Right kidney (tissue), 1 donor: ENCODE measurements at regions not wholly inside any gene's neighbourhood (a gene's known extent, or its start where the extent isn't known, plus 50 kb on each side); places are given as distances from the start of the nearest gene placed in this dataset.
"Not testable (repeated sequence)": the region's sequence is repeated elsewhere in the genome, so short reads cannot be mapped to it uniquely, and the experiment has no call there.

ENCODE experiments used
- DNase-seq: peaks from one replicate; pipeline ENCODE4 v3.0.0-alpha.2; 2016

- peak; percentile 37 for DNase-seq
Measured at GRCh38 chr2:174697255-174697654, 67.0 kb downstream of the CHRNA1 start.

DNA sequence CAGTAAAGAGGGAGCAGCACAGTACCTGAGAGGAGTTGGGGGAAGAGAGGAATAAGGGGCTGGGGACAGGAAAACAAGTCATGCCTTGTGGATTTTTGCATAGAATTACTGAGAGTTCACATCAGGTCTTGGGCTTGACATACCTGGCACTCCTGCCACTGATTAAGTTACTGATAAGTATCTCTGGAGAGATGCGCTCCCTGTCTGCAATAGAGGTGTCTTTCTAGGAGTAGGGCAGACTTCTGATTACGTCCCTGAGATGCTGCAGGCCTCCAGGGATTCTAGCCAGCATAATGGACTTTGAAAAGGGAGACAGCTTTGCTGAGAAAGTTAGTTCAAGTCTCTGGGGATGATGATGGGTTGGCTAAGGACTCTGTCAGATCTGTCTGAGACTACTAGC lies 69.4 kb downstream of the CHRNA1 start:
- no peak for DNase-seq

DNA sequence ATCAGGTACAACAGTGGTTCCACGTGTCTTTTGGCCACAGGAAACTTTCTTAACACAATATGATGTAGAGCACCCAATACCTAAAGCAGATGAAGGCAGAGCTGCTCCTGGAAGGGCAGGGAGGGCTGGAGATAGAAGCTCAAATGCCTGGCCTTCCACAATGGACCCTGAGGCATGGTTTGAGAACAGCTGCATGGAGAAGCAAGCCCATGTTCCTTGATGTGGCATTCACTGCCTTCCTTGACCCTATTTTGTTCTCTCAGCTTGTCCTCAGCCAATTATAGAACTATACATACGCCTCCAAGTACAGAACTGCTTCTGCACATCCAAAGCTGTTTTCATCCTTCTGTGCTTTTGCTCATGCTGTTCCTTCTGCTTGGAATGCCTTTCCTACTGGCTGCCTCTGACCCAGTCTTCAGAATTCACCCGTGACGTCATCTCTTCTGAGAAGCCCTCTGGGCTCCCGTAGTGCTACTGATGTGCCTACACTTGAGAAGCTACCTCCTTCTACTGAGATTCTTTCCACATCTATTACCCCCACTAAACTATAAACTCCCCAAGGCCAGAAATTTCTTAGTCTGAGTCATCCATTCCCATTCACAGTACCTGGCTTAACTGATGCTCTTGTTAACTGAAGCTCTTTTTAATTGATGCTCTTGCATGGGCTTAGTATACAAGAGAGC lies 69.9 kb downstream of the CHRNA1 start:
- DNase-seq = no peak

GRCh38 chr2:174693344-174693743 lies 70.9 kb downstream of the CHRNA1 start:
- DNase-seq = no peak

DNA sequence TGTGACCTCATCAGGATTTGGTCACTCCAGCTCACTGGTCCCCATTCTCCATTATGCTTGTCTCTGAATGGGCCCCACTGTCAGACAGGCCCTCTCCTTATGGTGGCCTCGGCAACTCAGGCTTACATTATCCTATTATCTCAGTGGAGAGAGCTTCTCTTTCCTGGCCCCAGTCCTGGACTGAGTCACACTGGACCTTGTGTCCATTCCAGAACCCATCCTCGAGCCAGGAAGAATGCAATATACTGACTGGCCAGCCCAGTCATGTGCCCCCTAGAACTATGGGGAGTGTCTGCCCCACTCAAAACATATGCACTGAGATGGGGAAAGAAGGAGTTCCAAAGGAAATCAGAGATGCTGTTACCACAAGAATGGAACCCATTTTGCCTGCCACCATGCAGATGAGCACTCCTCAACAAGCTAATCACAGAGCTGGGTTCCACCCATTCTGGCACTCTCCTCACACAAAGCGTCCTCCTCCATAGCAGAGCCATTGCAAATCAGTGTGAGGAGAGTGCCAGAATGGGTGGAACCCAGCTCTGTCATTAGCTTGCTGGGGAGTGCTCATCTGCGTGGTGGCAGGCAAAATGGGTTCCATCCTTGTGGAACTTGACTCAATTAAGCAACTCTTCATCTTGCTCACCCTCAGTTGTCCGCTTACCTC lies 71.9 kb downstream of the CHRNA1 start:
- DNase-seq = no peak

DNA sequence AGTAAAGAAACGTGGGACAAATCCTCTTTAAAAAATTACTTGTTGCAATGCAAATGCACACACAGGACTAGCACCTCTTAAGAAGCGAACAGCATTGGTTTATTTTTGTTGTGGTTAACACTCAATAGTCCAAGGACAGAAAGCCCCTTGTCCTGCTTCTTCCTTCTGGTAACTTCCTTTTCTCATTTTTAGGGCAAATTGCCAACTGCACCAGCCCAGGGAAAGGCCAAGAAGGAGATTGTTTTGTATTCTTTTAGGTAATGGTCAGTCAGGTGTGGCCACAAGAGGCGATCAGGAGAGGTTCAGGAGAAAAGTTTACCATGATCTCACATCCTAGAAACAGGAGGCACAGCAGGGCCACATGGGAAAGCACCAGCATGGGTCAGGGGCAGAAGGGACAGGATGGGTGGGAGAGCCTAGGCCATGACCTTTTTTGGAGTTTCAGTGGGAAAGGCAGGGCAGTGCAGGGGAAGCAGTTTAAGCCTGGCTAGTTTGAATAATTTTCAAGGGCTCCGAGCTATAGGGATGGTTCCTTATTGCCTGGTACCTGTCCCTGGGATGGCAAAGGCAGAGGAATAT lies 73.0 kb downstream of the CHRNA1 start:
- no peak for DNase-seq

- no peak for DNase-seq
Measured at GRCh38 chr2:174690026-174690425, 74.2 kb downstream of the CHRNA1 start.

- no peak for DNase-seq
Measured at GRCh38 chr2:174688079-174688478, 76.2 kb downstream of the CHRNA1 start.

DNA sequence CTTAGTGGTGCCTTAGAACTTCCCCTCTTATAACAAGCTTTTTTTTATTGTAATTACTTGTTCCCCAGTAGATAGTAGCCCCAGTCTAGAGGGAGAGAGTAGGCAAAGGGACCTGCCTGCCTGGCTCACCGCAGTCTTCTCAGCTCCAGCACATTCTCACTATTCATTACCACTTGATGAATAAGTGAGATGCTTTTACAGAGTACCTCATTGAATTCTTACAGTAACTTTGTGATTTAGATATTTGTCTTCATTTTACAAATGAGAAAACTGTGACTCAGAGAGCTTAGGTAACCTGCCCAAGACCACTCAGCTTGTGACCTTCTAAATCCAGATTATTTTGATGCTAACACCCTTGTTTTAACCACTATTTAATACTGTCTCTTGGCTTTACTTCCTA lies 77.8 kb downstream of the CHRNA1 start:
- no peak for DNase-seq

DNA sequence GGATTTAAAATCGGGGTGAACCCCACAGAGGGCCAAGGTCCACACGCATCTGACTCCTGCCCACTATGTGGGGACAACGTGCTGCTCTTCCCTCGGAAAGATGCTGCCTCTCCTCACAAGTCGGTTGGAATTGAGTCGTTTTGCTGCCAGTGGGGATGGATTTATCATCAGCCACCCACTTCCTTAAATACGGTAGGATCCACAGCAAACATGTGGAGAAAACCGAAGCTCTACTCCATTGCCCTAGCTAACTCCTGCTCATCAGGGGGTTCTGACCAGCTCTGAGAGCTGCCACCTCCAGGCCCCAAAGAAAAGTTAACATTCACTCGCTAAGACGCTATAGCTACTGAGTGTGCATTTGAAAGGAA lies 80.9 kb downstream of the CHRNA1 start:
- DNase-seq = no peak

GRCh38 chr2:174682578-174683391 lies 81.5 kb downstream of the CHRNA1 start:
- DNase-seq = peak; percentile 81

DNA sequence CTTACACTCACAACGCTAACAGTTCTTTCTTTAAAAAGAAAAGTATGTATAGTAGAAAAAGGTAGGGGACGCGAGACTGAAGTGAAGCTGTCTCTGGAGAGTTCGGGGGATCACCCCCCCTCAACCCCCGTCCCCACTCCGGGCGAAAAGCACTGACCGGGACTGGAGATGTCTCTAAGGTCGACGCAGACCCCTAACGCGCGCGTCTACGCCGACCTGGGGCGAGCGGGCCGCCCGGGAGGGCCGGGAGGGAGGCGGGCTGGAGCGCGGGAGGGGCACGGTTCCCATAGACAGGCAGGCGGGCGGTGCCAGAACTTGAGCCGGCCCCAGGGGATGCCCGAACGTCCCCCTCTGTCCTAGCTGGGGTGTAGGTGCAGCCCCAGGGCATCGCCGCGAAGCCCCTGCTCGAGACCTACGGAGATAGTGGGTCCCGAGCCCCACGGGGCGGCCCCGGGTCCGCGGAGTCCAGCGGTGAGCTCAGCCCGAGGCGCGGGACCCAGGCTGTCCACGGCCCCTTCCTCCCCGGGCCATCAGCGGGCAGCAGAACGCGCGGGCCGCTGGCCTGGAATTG lies 82.2 kb downstream of the CHRNA1 start:
- peak; percentile 83 for DNase-seq

DNA sequence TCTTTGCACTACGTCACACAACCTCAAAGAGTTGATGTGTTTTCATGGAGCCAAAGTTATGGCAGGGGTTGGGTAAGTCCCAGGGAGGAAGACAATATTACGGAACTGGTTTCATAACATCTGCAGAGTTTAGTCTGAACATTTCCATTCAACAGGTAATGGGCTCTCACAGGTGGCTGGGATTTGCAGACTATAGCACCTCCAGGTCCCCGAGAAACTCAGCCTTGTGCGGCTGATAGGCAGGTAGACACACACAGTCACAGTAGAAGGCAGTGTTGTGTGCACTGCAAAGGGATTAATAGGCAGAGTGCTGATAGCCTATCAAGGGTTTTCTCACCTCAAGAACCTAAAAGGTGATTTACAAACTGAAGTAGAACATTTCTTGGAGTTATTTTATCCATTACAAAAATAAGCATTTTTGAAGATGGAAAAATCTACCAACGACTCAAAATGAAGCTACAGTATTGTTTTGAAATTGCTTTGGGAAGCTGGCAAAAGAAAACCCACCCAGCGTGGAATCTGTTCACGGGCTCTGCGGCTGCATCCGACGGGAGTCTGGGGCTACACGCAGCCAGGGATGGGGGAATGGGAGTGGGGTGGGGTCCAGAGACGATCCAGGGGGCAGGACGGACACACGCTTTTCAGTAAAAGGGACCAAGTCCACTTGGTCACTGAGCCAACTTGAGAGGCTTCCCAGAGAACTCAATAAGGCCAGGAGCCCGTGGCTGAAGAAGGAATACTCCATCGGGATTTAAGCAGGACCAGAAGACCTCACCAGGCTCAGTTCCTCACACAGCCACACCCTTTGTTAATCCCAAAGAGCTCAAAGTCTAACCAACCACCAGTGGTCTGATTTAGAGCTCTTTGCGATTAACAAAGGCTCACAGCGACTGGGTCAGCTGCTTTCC lies 82.9 kb downstream of the CHRNA1 start:
- no peak for DNase-seq

- DNase-seq = no peak
Measured at GRCh38 chr2:174680221-174680620, 82.6 kb upstream of the WIPF1 start.

GRCh38 chr2:174678395-174678794 lies 80.8 kb upstream of the WIPF1 start:
- no peak for DNase-seq

GRCh38 chr2:174675615-174676014 lies 78.0 kb upstream of the WIPF1 start:
- no peak for DNase-seq

GRCh38 chr2:174673876-174674275 lies 76.3 kb upstream of the WIPF1 start:
- no peak for DNase-seq

- no peak for DNase-seq
Measured at GRCh38 chr2:174673440-174673839, 75.8 kb upstream of the WIPF1 start.

- not testable (repeated sequence) for DNase-seq
Measured at GRCh38 chr2:174671532-174671931, 73.9 kb upstream of the WIPF1 start.

DNA sequence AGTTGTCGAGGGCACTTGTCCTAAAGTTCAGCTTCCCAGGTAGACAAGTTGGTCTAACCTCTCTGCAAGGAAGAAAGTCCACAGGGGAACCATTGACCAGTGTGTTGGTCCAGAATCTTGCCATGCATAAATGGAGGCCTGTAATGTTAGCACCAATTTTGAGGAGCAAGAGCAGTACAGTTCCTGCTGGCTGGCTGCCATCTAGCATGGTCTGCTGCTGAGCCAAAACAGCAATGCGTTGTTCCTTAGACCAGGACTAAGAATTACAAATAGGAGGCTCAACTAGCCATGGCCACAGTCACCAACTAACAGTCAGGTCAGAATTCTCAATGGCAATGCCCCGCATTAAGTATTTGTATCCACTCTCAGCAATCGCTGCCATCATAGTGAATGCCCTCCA lies 72.8 kb upstream of the WIPF1 start:
- DNase-seq = no peak

GRCh38 chr2:174669336-174669735 lies 71.7 kb upstream of the WIPF1 start:
- no peak for DNase-seq

- no peak for DNase-seq
Measured at GRCh38 chr2:174668075-174668474, 70.5 kb upstream of the WIPF1 start.
